ENCODE measurements at regions not wholly inside any gene's neighbourhood (a gene's known extent, or its start where the extent isn't known, plus 50 kb on each side); places are given as distances from the start of the nearest gene placed in this dataset.
A peak's percentile ranks its signal among the peaks of the same experiment; 100 is the strongest.

GRCh38 chr3:177551431-177551836 is 354.2 kb upstream of the TBL1XR1 start (continued):
- TF ChIP-seq KLF6 (CRISPR knock-in tag; IDR thresholded peaks at IDR 0.05) (no peak), EP300 (IDR thresholded peaks at IDR 0.05; ENCODE audit: low read depth in 2 of 2, low read length in 2 of 2) (peak in 1 of 2 experiments; percentile 42; a peak in 1 of 4 replicates), EP300 (CRISPR knock-in tag; IDR thresholded peaks at IDR 0.05; ENCODE audit: borderline replicate concordance) (no peak), ETV5 (CRISPR knock-in tag; IDR thresholded peaks at IDR 0.05; ENCODE audit: borderline replicate concordance) (peak; percentile 12; the same call in 1 of the 2 replicates), TBX2 (CRISPR knock-in tag; IDR thresholded peaks at IDR 0.05; ENCODE audit: borderline replicate concordance) (peak; percentile 36; the same call in 1 of the 2 replicates), E2F5 (CRISPR knock-in tag; conservative IDR thresholded peaks at IDR 0.05) (no peak), FOXP1 (IDR thresholded peaks at IDR 0.05) (no peak), FOXP1 (CRISPR knock-in tag; IDR thresholded peaks at IDR 0.05) (peak; percentile 81), HOMEZ (CRISPR knock-in tag; IDR thresholded peaks at IDR 0.05; ENCODE audit: low read depth) (peak; percentile 43; the same call in 1 of the 2 replicates), CTCF (CRISPR knock-in tag; IDR thresholded peaks at IDR 0.05) (peak; percentile 37), NFYB (CRISPR knock-in tag; IDR thresholded peaks at IDR 0.05) (no peak), MATR3 (CRISPR knock-in tag; IDR thresholded peaks at IDR 0.05) (no peak), ZFP36L1 (CRISPR knock-in tag; IDR thresholded peaks at IDR 0.05) (0 out of 2 replicates have a peak, but pooled peaks have one; percentile 32), ZNF30 (CRISPR knock-in tag; IDR thresholded peaks at IDR 0.05) (no peak), PHB2 (IDR thresholded peaks at IDR 0.05; ENCODE audit: partially characterized antibody) (no peak), MIXL1 (CRISPR knock-in tag; IDR thresholded peaks at IDR 0.05) (0 out of 2 replicates have a peak, but pooled peaks have one; percentile 16), ELF1 (CRISPR knock-in tag; IDR thresholded peaks at IDR 0.05) (no peak), HINFP (CRISPR knock-in tag; IDR thresholded peaks at IDR 0.05; ENCODE audit: low read depth) (no peak), GATAD2A (CRISPR knock-in tag; IDR thresholded peaks at IDR 0.05) (peak; percentile 42; the same call in 1 of the 2 replicates), POGZ (CRISPR knock-in tag; IDR thresholded peaks at IDR 0.05) (peak; percentile 47; the same call in 1 of the 2 replicates), FOXA3 (CRISPR knock-in tag; IDR thresholded peaks at IDR 0.05) (0 out of 2 replicates have a peak, but pooled peaks have one; percentile 41), HOXA9 (CRISPR knock-in tag; IDR thresholded peaks at IDR 0.05; ENCODE audit: borderline replicate concordance) (no peak), ZNF292 (CRISPR knock-in tag; IDR thresholded peaks at IDR 0.05; ENCODE audit: borderline replicate concordance, low read depth) (no peak), ZNF333 (CRISPR knock-in tag; IDR thresholded peaks at IDR 0.05; ENCODE audit: borderline replicate concordance) (no peak), HMG20A (CRISPR knock-in tag; IDR thresholded peaks at IDR 0.05; ENCODE audit: borderline replicate concordance) (peak; percentile 41; the same call in 1 of the 2 replicates), ZNF639 (CRISPR knock-in tag; conservative IDR thresholded peaks at IDR 0.05) (no peak), SOX5 (CRISPR knock-in tag; IDR thresholded peaks at IDR 0.05; ENCODE audit: borderline replicate concordance) (peak; percentile 89)
